ENCODE measurements at regions not wholly inside any gene's neighbourhood (a gene's known extent, or its start where the extent isn't known, plus 50 kb on each side); places are given as distances from the start of the nearest gene placed in this dataset.
"Not testable (repeated sequence)": the region's sequence is repeated elsewhere in the genome, so short reads cannot be mapped to it uniquely, and the experiment has no call there.

- TF ChIP-seq CTCF, POLR2A (IDR thresholded peaks at IDR 0.05): not testable (repeated sequence)
Measured at GRCh38 chr15:79621805-79622204, 189.7 kb downstream of the MINAR1 start.
